ENCODE measurements at regions not wholly inside any gene's neighbourhood (a gene's known extent, or its start where the extent isn't known, plus 50 kb on each side); places are given as distances from the start of the nearest gene placed in this dataset.

DNA sequence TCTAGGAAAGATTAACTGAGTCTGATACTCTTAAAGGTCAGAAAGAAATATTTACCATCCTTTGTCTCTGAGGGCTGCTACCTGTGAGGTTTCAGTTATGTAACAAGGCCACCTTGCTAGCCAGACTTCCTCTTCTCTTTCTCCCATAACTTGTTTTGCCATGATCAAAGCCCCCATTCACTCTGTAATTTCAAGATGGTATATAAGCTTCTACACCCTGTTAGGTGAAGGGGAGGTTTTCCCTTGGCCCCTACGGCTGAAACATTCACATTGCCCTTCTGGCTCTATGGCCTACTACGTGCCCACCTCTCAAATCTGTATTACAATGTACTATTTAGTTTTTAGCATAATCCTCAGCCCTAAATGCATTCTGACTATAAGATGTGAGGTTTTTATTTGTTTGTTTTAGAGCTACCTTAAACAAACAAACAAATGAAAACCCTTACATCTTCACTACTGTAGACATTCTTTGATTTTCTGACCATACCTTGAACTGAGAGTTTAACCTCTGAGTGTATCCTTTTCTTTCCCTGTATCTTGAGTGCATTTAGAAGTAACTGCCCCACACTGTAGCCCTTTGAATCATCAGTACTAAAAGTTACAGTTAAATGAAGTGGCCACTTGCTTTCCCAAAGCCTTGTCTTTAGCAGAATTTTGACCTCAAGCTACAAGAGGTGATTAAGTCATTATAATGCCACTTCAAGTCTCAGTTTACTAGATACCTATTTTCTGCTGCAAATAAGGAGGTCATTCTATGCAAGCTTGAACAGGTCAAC, 332.2 kb downstream of the SOCS6 start:
- no peak for DNase-seq (ENCODE audit: low spot score)
- Histone ChIP-seq H2AFZ (no peak overlapping the region), H3K79me2 (no peaks in the 10 kb centered on the region), H3K4me2 (no peak overlapping the region), H3K27ac (no peak overlapping the region), H3K27me3 (no peaks in the 10 kb centered on the region), H3K4me3 (no peak overlapping the region), H3K9me2 (replicated peaks; ENCODE audit: insufficient read depth) (no peaks in the 10 kb centered on the region), H3K9me3 (ENCODE audit: low read depth) (no peaks in the 10 kb centered on the region), H3K4me1 (ENCODE audit: insufficient read depth) (no peaks in the 10 kb centered on the region), H4K20me1 (ENCODE audit: insufficient read depth, poor library complexity, severe bottlenecking) (no peaks in the 10 kb centered on the region), H3K36me3 (replicated peaks; ENCODE audit: insufficient read depth, low read depth) (no peaks in the 10 kb centered on the region)
- no peak for TF ChIP-seq EZH2 (IDR thresholded peaks at IDR 0.05; ENCODE audit: borderline replicate concordance)
- WGBS (ENCODE audit: low lambda C conversion rate, missing lambda C conversion rate), result 84% methylated on average over 2 of the region's 2 CpGs

- TF ChIP-seq EZH2 (IDR thresholded peaks at IDR 0.05; ENCODE audit: borderline replicate concordance) (no peak), CTCF (IDR thresholded peaks at IDR 0.05; ENCODE audit: poor library complexity) (no peak), EZH2phosphoT487 (IDR thresholded peaks at IDR 0.05; ENCODE audit: low read depth, severe bottlenecking, unreplicated experiment) (no peak)
- no peak overlapping the region for H3K27ac ChIP-seq
- H3K4me1 ChIP-seq (ENCODE audit: insufficient read depth), result no peaks in the 10 kb centered on the region
- WGBS (ENCODE audit: low lambda C conversion rate, missing lambda C conversion rate), result 66% methylated on average over 2 of the region's 2 CpGs
- H3K4me2 ChIP-seq, result no peak overlapping the region
- no peaks in the 10 kb centered on the region for H3K27me3 ChIP-seq
- no peak overlapping the region for H2AFZ ChIP-seq
- no peaks in the 10 kb centered on the region for H3K9me3 ChIP-seq (ENCODE audit: low read depth)
- no peaks in the 10 kb centered on the region for H4K20me1 ChIP-seq (ENCODE audit: insufficient read depth, poor library complexity, severe bottlenecking)
- DNase-seq (ENCODE audit: low spot score), result no peak
- no peaks in the 10 kb centered on the region for H3K36me3 ChIP-seq (replicated peaks; ENCODE audit: insufficient read depth, low read depth)
- H3K79me2 ChIP-seq, result no peaks in the 10 kb centered on the region
- H3K9me2 ChIP-seq (replicated peaks; ENCODE audit: insufficient read depth), result no peaks in the 10 kb centered on the region
- no peak overlapping the region for H3K4me3 ChIP-seq
Observed at GRCh38 chr18:70617020-70617763, 328.3 kb downstream of the SOCS6 start.

- DNase-seq (ENCODE audit: low spot score), result no peak
- no peaks in the 10 kb centered on the region for H3K36me3 ChIP-seq (replicated peaks; ENCODE audit: insufficient read depth, low read depth)
Observed at GRCh38 chr18:70600225-70600925, 311.5 kb downstream of the SOCS6 start.

More at GRCh38 chr18:70600225-70600925, 311.5 kb downstream of the SOCS6 start:
- Histone ChIP-seq H2AFZ (no peak overlapping the region), H3K79me2 (no peaks in the 10 kb centered on the region), H3K4me1 (ENCODE audit: insufficient read depth) (no peaks in the 10 kb centered on the region), H4K20me1 (ENCODE audit: insufficient read depth, poor library complexity, severe bottlenecking) (no peaks in the 10 kb centered on the region), H3K27me3 (no peaks in the 10 kb centered on the region), H3K4me3 (no peak overlapping the region), H3K4me2 (no peak overlapping the region), H3K27ac (no peak overlapping the region), H3K9me2 (replicated peaks; ENCODE audit: insufficient read depth) (no peaks in the 10 kb centered on the region), H3K9me3 (ENCODE audit: low read depth) (no peaks in the 10 kb centered on the region)
- WGBS (ENCODE audit: low lambda C conversion rate, missing lambda C conversion rate), result 78% methylated on average over 1 of the region's 1 CpG
- TF ChIP-seq EZH2phosphoT487 (IDR thresholded peaks at IDR 0.05; ENCODE audit: low read depth, severe bottlenecking, unreplicated experiment) (no peak), EZH2 (IDR thresholded peaks at IDR 0.05; ENCODE audit: borderline replicate concordance) (no peak), CTCF (IDR thresholded peaks at IDR 0.05; ENCODE audit: poor library complexity) (no peak)
